HG03575 (cell line): ENCODE measurements at regions not wholly inside any gene's neighbourhood (a gene's known extent, or its start where the extent isn't known, plus 50 kb on each side); places are given as distances from the start of the nearest gene placed in this dataset.

Source experiments
- ATAC-seq: cut with Tn5 transposase; IDR thresholded peaks from one replicate; pipeline ENCODE4 v1.9.1; 2021; ENCODE audit not compliant: unreplicated experiment, insufficient number of reproducible peaks, low FRiP score; ENCODE audit errors: extremely low read depth

DNA sequence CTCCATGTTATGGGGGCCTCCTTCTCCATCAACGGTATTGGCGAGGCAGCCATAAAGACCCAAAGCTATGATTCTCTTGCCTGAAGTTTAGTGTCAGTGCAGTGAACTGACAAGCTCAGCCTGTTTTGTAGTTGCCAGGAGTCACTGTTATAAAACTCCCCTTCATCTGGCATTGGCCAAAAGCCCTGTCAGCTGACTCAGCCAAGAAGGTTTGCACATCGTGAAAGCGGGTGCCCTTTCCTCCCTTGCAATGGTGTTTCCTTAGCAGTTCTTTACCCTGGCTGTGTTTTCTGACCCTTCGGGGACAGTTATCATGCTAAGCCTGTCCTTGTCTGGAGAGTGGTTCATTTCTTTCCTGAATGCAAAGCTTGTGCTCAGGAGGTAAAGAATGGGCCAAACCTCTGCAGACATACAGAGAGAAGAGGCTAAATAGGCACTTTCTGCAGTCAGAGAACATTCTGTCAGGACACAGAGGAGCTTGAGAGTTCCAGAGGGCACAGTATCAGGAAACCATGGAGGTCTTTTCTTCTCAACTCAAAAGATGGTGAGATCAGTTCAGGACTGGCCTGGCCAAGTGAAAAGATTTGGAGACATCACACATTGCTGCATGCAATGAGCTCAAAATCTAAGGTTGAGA, 414.2 kb downstream of the ZNF521 start:
- no peak for ATAC-seq

DNA sequence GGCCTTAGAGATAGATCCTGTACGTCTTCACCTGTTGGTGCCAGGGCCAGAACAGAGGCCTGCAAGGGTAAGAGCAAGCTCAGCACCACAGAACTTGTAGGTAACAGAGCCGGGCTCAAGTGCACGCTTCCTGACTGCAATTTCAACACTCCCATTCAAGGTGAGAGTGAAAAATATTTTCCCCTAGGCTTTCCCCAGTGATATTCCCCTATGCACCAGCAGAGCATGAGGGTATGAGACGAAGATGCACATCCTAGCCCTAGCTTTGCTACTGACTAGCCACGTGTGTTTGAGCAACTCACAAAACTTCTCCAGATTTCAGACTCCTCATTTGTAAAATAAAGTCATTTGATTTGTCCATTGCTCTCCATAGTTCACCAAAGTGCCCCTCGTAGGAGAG, 411.6 kb downstream of the ZNF521 start:
- no peak for ATAC-seq

GRCh38 chr18:24941174-24941951, 410.6 kb downstream of the ZNF521 start:
- no peak for ATAC-seq

GRCh38 chr18:24942144-24942543, 409.8 kb downstream of the ZNF521 start:
- ATAC-seq: no peak

GRCh38 chr18:24947521-24948305, 404.3 kb downstream of the ZNF521 start:
- no peak for ATAC-seq

GRCh38 chr18:24949908-24950307, 402.1 kb downstream of the ZNF521 start:
- ATAC-seq: no peak

DNA sequence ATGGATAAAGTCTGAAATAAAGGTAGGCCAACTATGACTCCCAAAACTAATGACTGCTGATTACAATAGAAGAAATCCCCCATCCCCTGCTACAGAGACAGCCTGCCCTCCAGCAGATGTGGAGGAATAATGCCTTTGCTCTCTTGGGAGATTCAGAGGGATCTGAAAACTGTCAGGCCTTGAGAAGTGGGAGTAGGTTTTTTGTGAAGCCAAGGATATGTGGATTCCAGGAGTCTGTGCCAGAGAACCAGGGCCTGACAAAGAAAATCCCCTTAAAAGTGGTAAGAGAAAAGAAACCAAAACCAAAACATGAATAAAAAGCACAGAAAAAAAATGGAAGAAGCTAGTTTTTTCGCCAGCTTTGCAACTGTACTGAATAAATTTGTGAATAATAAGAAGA, 397.6 kb downstream of the ZNF521 start:
- ATAC-seq: no peak

- no peak for ATAC-seq
Measured at GRCh38 chr18:24958001-24958400, 394.0 kb downstream of the ZNF521 start.

- ATAC-seq: no peak
Measured at GRCh38 chr18:24959051-24959476, 392.9 kb downstream of the ZNF521 start.

GRCh38 chr18:24964216-24964615, 387.8 kb downstream of the ZNF521 start:
- peak; percentile 49 for ATAC-seq

- ATAC-seq: no peak
Measured at GRCh38 chr18:24968238-24968775, 383.7 kb downstream of the ZNF521 start.

DNA sequence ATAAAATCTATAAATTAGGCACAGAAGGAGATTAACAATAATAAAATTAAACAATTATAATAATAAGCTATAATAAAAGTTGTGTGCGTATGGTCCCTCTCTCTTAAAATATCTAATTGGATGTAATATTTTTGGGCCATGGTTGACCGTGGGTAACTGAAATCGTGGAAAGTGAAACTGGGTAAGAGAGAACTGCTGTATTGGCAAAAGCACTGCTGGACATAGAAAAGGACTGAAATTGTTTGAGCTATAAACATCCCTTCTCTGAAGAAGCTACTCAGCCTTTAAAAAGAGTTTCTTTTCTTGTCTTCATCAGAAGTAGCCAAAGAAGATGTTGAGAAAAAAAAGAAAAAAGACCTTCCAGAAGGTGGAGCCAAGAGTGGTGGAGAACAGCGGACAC, 379.4 kb downstream of the ZNF521 start:
- ATAC-seq: no peak

DNA sequence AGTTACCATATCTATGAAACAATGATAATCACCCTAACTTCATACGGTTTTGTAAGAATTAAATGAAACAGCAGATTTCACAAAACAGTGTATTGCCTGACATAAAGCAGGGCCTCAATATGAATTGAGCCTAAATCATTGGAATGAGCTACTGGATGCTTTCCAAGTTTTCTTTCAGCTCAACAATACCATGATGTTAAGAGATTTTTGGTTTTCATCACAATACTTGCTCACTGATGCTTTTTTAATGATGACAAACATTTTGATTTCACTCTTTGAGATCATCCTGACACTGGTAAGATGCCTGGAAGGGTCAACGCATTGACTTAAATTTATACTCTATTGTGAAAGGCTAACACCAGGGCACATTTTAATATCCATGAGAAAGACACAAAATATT, 377.5 kb downstream of the ZNF521 start:
- ATAC-seq: no peak

GRCh38 chr18:24975496-24976372, 376.2 kb downstream of the ZNF521 start:
- ATAC-seq: no peak

DNA sequence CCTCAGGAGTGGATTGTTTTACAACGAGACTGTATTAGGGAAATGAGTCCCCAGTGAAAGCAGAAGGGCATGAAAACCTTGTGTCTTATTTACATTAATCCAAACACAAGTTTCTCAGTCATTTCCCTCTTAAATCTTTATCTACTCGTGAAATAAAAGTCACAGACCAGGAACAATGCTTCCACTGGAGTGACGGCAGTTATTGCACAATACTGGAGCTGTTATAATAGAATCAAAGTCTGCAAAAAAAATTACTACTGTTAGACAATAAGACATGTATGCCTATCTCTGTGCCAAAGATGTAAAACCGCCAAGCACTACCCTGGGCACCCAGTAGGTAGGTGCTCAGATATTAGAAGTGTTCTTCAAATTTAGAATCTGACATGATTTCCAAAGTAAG, 375.5 kb downstream of the ZNF521 start:
- no peak for ATAC-seq

- ATAC-seq: no peak
Measured at GRCh38 chr18:24979235-24979634, 372.7 kb downstream of the ZNF521 start.

- no peak for ATAC-seq
Measured at GRCh38 chr18:24982831-24983230, 369.1 kb downstream of the ZNF521 start.

- ATAC-seq: no peak
Measured at GRCh38 chr18:24983566-24984139, 368.3 kb downstream of the ZNF521 start.
